Natural killer cell (primary cell): ENCODE measurements at regions not wholly inside any gene's neighbourhood (a gene's known extent, or its start where the extent isn't known, plus 50 kb on each side); places are given as distances from the start of the nearest gene placed in this dataset.

ENCODE experiments used
- ATAC-seq, 3 donors: fragments of 150-1000 bp in 2 of 3; fragments of 200-7000 bp in 1 of 3; cut with Tn5 transposase; 1 replicate in 1 of 3; 2 replicates in 2 of 3; pipeline ENCODE4 v1.10.0; 2021; ENCODE audit warnings: mild to moderate bottlenecking in 2 of 3, moderate library complexity in 2 of 3
- DNase-seq, 2 donors: peaks; one replicate each; pipeline versions ENCODE4 v3.0.0 to v3.0.0-alpha.2; 2013 to 2021; ENCODE audit warnings: mixed read lengths in 1 of 2
- H3K27ac ChIP-seq: one replicate; pipeline ENCODE4 v1.5.1; 2013; ENCODE audit warnings: mild to moderate bottlenecking, low read length
- H3K27me3 ChIP-seq: one replicate; pipeline ENCODE4 v1.6.1; 2013; ENCODE audit warnings: low read length; ENCODE audit not compliant: control insufficient read depth, insufficient read depth
- H3K36me3 ChIP-seq: one replicate; pipeline ENCODE4 v1.6.1; 2013; ENCODE audit warnings: low read length; ENCODE audit not compliant: control insufficient read depth, insufficient read depth
- H3K4me1 ChIP-seq: one replicate; pipeline ENCODE4 v1.6.1; 2013; ENCODE audit warnings: low read length; ENCODE audit not compliant: control insufficient read depth, insufficient read depth
- H3K4me3 ChIP-seq: one replicate; pipeline ENCODE4 v1.5.1; 2013; ENCODE audit warnings: low read length
- H3K9me3 ChIP-seq: one replicate; pipeline ENCODE4 v1.6.1; 2013; ENCODE audit warnings: low read length; ENCODE audit not compliant: control insufficient read depth, insufficient read depth
- H3K27ac Mint-ChIP-seq, 2 donors: one replicate each; pipeline ENCODE4 v1.8.0; 2022; ENCODE audit warnings: mild to moderate bottlenecking in 2 of 2, mixed read lengths in 2 of 2, moderate library complexity in 1 of 2
- H3K27me3 Mint-ChIP-seq, 2 donors: one replicate each; pipeline ENCODE4 v1.8.0; 2022; ENCODE audit warnings: low read depth in 2 of 2, mixed read lengths in 2 of 2
- H3K36me3 Mint-ChIP-seq: one replicate; pipeline ENCODE4 v1.8.0; 2022; ENCODE audit warnings: mixed read lengths
- H3K4me1 Mint-ChIP-seq, 2 donors: one replicate each; pipeline ENCODE4 v1.8.0; 2022; ENCODE audit warnings: mixed read lengths in 2 of 2
- H3K4me3 Mint-ChIP-seq: one replicate; pipeline ENCODE4 v1.8.0; 2022; ENCODE audit warnings: mild to moderate bottlenecking, moderate library complexity, mixed read lengths
- H3K9me3 Mint-ChIP-seq, 2 donors: one replicate each; pipeline ENCODE4 v1.8.0; 2022; ENCODE audit warnings: mixed read lengths in 2 of 2
- CTCF ChIP-seq: fragments of 200-600 bp; IDR thresholded peaks from one replicate; pipeline ENCODE4 v1.8.0; 2022; ENCODE audit warnings: antibody characterized with exemption
- WGBS: methylation state at CpG from one replicate; pipeline ENCODE4 v1.1.7; 2013; ENCODE audit warnings: missing lambda C conversion rate; ENCODE audit not compliant: insufficient coverage; 5-methylcytosine and 5-hydroxymethylcytosine counted together
- intact Hi-C: fragments of 100-400 bp; cut with micrococcal nuclease; formaldehyde crosslinking; loops from one replicate; pipeline ENCODE4 v1.14.2; 2022

- intact Hi-C loops: no loop called here
- Mint-ChIP-seq H3K27me3 (peaks cover 0 to 7% of the 10 kb centered on the region in 2 donors), H3K4me1 (no peaks in the 10 kb centered on the region), H3K27ac (no peak overlapping the region), H3K4me3 (no peak overlapping the region), H3K36me3 (no peaks in the 10 kb centered on the region), H3K9me3 (no peaks in the 10 kb centered on the region)
- H3K4me1 ChIP-seq: no peaks in the 10 kb centered on the region
- H3K4me3 ChIP-seq: no peak overlapping the region
- DNase-seq: no peak
- no peaks in the 10 kb centered on the region for H3K36me3 ChIP-seq
- no peaks in the 10 kb centered on the region for H3K9me3 ChIP-seq
- TF ChIP-seq CTCF: no peak
- 81% methylated on average over 1 of the region's 1 CpG for WGBS
- no peak overlapping the region for H3K27ac ChIP-seq
- no peaks in the 10 kb centered on the region for H3K27me3 ChIP-seq
- no peak for ATAC-seq
Measured at GRCh38 chr1:17990401-17990800, 117.2 kb upstream of the IGSF21 start.

DNA sequence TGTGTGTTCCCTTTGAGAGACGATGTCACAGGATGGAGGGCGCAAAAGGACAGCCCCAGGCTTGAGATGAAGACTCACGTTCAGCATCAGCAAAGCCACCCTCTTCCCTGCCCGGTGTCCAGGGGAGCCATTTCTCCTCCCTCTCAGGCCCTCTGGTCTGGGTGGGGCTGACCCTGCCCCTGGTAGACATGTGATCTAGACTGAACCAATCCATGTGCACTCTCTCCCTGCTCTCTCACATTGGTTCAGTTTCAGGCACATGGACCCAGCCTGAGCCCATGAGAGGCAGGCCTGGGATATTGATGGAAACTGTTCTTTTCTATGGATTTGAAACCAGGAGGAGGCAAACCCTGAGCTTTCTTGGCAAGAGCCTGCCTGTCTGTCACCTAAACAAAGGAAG, 115.6 kb upstream of the IGSF21 start:
- DNase-seq (no peak), ATAC-seq (no peak)
- no peak for TF ChIP-seq CTCF
- 85% methylated on average over 4 of the region's 4 CpGs for WGBS
- no peaks in the 10 kb centered on the region for H3K36me3 Mint-ChIP-seq
- Histone ChIP-seq H3K9me3 (no peaks in the 10 kb centered on the region), H3K4me3 (no peak overlapping the region), H3K4me1 (no peaks in the 10 kb centered on the region), H3K27ac (no peak overlapping the region), H3K27me3 (no peaks in the 10 kb centered on the region), H3K36me3 (no peaks in the 10 kb centered on the region)
- H3K27ac Mint-ChIP-seq: no peak overlapping the region
- intact Hi-C loops: no loop called here
- H3K9me3 Mint-ChIP-seq: no peaks in the 10 kb centered on the region
- H3K4me1 Mint-ChIP-seq: no peaks in the 10 kb centered on the region
- peaks cover 0 to 5% of the 10 kb centered on the region in 2 donors for H3K27me3 Mint-ChIP-seq
- no peak overlapping the region for H3K4me3 Mint-ChIP-seq

GRCh38 chr1:17992800-17993199, 114.8 kb upstream of the IGSF21 start:
- H3K4me1 Mint-ChIP-seq: no peaks in the 10 kb centered on the region

More at GRCh38 chr1:17992800-17993199, 114.8 kb upstream of the IGSF21 start:
- no peaks in the 10 kb centered on the region for H3K36me3 ChIP-seq
- H3K4me1 ChIP-seq: no peaks in the 10 kb centered on the region
- ATAC-seq (peak in 1 of 3 donors; percentile 5), DNase-seq (no peak)
- no peak for TF ChIP-seq CTCF
- H3K4me3 ChIP-seq: no peak overlapping the region
- Mint-ChIP-seq H3K4me3 (no peak overlapping the region), H3K27ac (no peak overlapping the region), H3K27me3 (peaks cover 0 to 5% of the 10 kb centered on the region in 2 donors), H3K36me3 (no peaks in the 10 kb centered on the region), H3K9me3 (no peaks in the 10 kb centered on the region)
- WGBS: 88% methylated on average over 4 of the region's 5 CpGs
- no peaks in the 10 kb centered on the region for H3K9me3 ChIP-seq
- no peaks in the 10 kb centered on the region for H3K27me3 ChIP-seq
- intact Hi-C loops: no loop called here
- no peak overlapping the region for H3K27ac ChIP-seq
